Heart right ventricle (tissue), 16 donors: ENCODE measurements at regions not wholly inside any gene's neighbourhood (a gene's known extent, or its start where the extent isn't known, plus 50 kb on each side); places are given as distances from the start of the nearest gene placed in this dataset.

Experiments
- ATAC-seq, 8 donors: fragments of 200-7000 bp; cut with Tn5 transposase; one replicate each; pipeline ENCODE4 v1.9.1; 2020; ENCODE audit warnings: mild to moderate bottlenecking in 8 of 8, moderate library complexity in 8 of 8, moderate number of reproducible peaks in 1 of 8
- DNase-seq, 2 donors: peaks; one replicate each; pipeline ENCODE4 v3.0.0-alpha.2; 2020
- H3K27ac ChIP-seq, 10 donors: fragments of 200-600 bp; sonication (generic) in 2 of 10; one replicate each; pipeline versions ENCODE4 v1.5.0 to v1.8.0; 2020 to 2022; ENCODE audit warnings: mild to moderate bottlenecking in 3 of 10
- H3K27me3 ChIP-seq, 7 donors: fragments of 200-600 bp; one replicate each; pipeline ENCODE4 v1.8.0; 2021 to 2022; ENCODE audit warnings: mild to moderate bottlenecking in 2 of 7
- H3K36me3 ChIP-seq, 9 donors: fragments of 200-600 bp; sonication (generic) in 1 of 9; one replicate each; pipeline versions ENCODE4 v1.5.0 to v1.8.0; 2020 to 2022; ENCODE audit warnings: mild to moderate bottlenecking in 2 of 9
- H3K4me1 ChIP-seq, 9 donors: fragments of 200-600 bp; sonication (generic) in 1 of 9; one replicate each; pipeline versions ENCODE4 v1.5.0 to v1.8.0; 2020 to 2022; ENCODE audit warnings: mild to moderate bottlenecking in 4 of 9
- H3K4me3 ChIP-seq, 10 donors: fragments of 200-600 bp; sonication (generic) in 2 of 10; one replicate each; pipeline versions ENCODE4 v1.5.0 to v1.8.0; 2020 to 2022; ENCODE audit warnings: mild to moderate bottlenecking in 7 of 10, moderate library complexity in 2 of 10
- H3K9me3 ChIP-seq, 11 donors: fragments of 200-600 bp in 10 of 11; sonication (generic) in 2 of 11; one replicate each; pipeline versions ENCODE4 v1.5.0 to v1.8.0; 2013 to 2022; ENCODE audit warnings: mild to moderate bottlenecking in 2 of 11, control low read depth in 1 of 11, moderate library complexity in 1 of 11
- WGBS, 2 donors: extraction: QIAGEN DNeasy Blood & Tissue Kit; methylation state at CpG; one replicate each; pipeline ENCODE4 v1.1.7; 2013; ENCODE audit warnings: inconsistent platforms in 1 of 2; 5-methylcytosine and 5-hydroxymethylcytosine counted together
- intact Hi-C, 10 donors: fragments of 100-400 bp; cut with DNase I; formaldehyde crosslinking; loops; one replicate each; pipeline versions ENCODE4 v1.11.1 to v1.14.2; 2022
- TF ChIP-seq, protein P1 (sequence below), 9 donors: fragments of 200-600 bp; sonication (generic) in 2 of 9; IDR thresholded peaks; one replicate each; pipeline versions ENCODE4 v1.5.0 to v1.8.0; 2021 to 2022; ENCODE audit warnings: antibody characterized with exemption in 9 of 9, mild to moderate bottlenecking in 5 of 9, moderate library complexity in 1 of 9
- donor health status: Arrhythmogenic right ventricular cardiomyopathy.
- donor health status: ischemic (EF 13 %, LVEDD 7.1; RV severe dilation, severe dysfunction).
- donor health status: healthy with polysubstance abuse.
- donor health status: DM: no; HTN: yes; CAD: no.
- donor health status: DM: no; HTN: no; CAD: no.
- donor health status: ischemic (EF 25% LVEDD 6.9; RV normal size, moderate dysfunction).
- donor health status: ischemic (EF 25% LVEDD 5.7; RV mildly dilated, moderate dysfunction).
- donor health status: healthy.
- donor health status: DM: yes; HTN: yes; CAD: no.
- donor health status: Ischemic cardiomyopathy.
- donor health status: ischemic (EF 35%, LVEDD 5.7; RV mildly dilated, moderate dysfunction).
- donor health status: nonischemic (EF 11% LVEDD 7.7; RV severe dilation, severe dysfunction).
- donor health status: DM: yes; HTN: yes; CAD: no.
- donor health status: PGD.
- donor health status: ischemic (EF 29% LVEDD 5.4; RV normal size, mild dysfunction).
- donor health status: nonischemic (EF 23%, LVEDD 6.1; RV moderate dilation, normal function).

DNA sequence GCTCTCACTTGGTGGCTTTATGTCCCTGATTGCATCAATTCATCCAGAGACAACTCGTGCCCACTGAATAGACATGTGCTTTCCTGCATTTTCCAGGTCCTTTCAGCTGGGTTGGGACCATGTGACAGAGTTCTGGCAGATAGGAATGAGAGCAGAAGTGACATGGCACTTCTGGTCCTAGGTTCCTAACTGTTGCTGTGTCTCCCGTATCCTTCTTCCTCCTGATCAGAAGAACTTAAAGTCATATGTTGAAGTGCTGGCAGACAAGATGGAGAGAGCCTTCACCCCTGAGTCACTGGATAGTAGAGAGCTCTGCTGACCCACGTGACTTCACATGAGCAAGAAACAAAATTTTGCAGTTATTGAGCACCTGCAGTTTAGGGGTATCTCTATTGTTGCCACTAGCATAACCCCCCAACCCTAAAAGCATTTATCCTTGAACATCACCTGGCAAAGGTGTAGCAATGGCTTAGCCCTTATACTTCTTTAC is 80.0 kb downstream of the NREP start:
- WGBS, 2 donors, result 71 to 79% methylated on average over 3 of the region's 3 CpGs
- Histone ChIP-seq H3K9me3 (no peaks in the 10 kb centered on the region), H3K4me3 (no peak overlapping the region), H3K27ac (peak overlapping the region in 1 of 10 donors; percentile 28), H3K27me3 (no peaks in the 10 kb centered on the region), H3K36me3 (no peaks in the 10 kb centered on the region), H3K4me1 (peaks cover 0 to 43% (median 26%) of the 10 kb centered on the region in 9 donors)
- TF ChIP-seq, protein P1, sequence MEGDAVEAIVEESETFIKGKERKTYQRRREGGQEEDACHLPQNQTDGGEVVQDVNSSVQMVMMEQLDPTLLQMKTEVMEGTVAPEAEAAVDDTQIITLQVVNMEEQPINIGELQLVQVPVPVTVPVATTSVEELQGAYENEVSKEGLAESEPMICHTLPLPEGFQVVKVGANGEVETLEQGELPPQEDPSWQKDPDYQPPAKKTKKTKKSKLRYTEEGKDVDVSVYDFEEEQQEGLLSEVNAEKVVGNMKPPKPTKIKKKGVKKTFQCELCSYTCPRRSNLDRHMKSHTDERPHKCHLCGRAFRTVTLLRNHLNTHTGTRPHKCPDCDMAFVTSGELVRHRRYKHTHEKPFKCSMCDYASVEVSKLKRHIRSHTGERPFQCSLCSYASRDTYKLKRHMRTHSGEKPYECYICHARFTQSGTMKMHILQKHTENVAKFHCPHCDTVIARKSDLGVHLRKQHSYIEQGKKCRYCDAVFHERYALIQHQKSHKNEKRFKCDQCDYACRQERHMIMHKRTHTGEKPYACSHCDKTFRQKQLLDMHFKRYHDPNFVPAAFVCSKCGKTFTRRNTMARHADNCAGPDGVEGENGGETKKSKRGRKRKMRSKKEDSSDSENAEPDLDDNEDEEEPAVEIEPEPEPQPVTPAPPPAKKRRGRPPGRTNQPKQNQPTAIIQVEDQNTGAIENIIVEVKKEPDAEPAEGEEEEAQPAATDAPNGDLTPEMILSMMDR (IDR thresholded peaks at IDR 0.05), result no peak
- intact Hi-C loops, result loop anchor here in 1 of 10 donors (10.0 kb wide), 1 partner anchor 122 kb away; no protein-coding TSS in a partner anchor
- DNase-seq, result no peak
- ATAC-seq, result no peak

DNA sequence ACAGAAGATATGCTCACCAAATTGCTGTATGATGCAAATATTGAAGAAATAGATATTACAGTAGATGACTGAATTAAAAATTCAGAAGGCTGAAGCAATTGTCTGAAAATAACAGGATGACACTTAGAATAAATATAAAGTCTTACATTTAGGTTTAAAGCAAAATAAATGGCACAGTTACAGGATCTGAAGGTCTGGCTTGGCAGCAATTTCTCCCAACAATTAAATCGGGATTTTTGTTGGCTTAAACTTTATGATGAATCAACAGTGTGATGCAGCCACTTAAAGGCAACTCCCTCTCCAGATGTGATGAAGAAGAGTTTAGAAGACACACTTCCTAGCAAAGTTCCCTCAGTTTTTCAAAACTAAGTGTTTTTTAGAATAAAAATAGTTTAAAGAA is 80.5 kb downstream of the NREP start:
- Histone ChIP-seq H3K4me3 (no peak overlapping the region), H3K27me3 (no peaks in the 10 kb centered on the region), H3K9me3 (no peaks in the 10 kb centered on the region), H3K27ac (peak overlapping the region in 1 of 10 donors; percentile 28), H3K4me1 (peaks cover 0 to 38% (median 21%) of the 10 kb centered on the region in 9 donors), H3K36me3 (no peaks in the 10 kb centered on the region)
- intact Hi-C loops, result loop anchor here in 1 of 10 donors (10.0 kb wide), 1 partner anchor 122 kb away; no protein-coding TSS in a partner anchor
- no peak for ATAC-seq
- DNase-seq, result no peak
- TF ChIP-seq, protein P1 (IDR thresholded peaks at IDR 0.05), result no peak
- WGBS, 2 donors, result 50 to 70% methylated on average over 1 of the region's 1 CpG

DNA sequence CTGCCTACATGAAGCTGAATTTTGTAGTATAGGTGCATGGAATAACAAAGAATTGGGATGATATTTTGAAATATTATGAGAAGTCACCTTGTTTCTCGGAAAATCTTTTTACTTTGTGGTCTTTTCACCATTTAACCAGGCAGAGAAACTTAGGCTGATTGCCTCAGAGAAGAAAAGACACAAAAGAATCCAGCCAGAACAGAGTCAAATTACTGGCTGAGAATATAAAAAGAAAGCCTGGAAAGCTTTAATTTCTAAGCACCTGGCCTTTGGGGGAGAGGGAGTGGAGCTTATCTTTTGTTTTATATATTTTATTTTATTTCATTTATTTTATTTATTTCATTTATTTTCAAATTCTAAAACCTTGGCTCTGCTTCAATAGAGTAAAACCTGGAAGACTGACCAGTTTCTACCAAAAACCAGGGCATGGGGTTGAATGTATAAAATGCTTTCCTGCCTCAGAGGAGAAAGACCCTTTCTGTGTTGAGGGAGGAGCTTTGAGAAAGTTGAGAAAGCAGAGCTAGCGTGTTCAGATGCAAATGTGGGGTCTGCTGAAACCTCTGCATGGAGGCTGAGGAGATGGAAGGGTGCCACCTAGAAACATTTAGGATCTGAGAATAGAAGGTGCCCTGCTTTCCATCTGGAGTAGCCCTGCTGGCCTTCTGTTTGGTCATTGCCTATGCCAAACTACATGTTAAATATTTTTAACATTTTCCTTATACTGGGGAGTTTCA is 81.6 kb downstream of the NREP start:
- Histone ChIP-seq H3K27ac (no peak overlapping the region), H3K4me3 (no peak overlapping the region), H3K4me1 (peaks cover 0 to 27% (median 10%) of the 10 kb centered on the region in 9 donors), H3K36me3 (no peaks in the 10 kb centered on the region), H3K27me3 (no peaks in the 10 kb centered on the region), H3K9me3 (no peaks in the 10 kb centered on the region)
- DNase-seq (no peak), ATAC-seq (no peak)
- TF ChIP-seq, protein P1 (IDR thresholded peaks at IDR 0.05), result no peak
- intact Hi-C loops, result loop anchor here in 1 of 10 donors (10.0 kb wide), 1 partner anchor 121 kb away; no protein-coding TSS in a partner anchor
- 94 to 98% methylated on average over 2 of the region's 2 CpGs for WGBS, 2 donors

DNA sequence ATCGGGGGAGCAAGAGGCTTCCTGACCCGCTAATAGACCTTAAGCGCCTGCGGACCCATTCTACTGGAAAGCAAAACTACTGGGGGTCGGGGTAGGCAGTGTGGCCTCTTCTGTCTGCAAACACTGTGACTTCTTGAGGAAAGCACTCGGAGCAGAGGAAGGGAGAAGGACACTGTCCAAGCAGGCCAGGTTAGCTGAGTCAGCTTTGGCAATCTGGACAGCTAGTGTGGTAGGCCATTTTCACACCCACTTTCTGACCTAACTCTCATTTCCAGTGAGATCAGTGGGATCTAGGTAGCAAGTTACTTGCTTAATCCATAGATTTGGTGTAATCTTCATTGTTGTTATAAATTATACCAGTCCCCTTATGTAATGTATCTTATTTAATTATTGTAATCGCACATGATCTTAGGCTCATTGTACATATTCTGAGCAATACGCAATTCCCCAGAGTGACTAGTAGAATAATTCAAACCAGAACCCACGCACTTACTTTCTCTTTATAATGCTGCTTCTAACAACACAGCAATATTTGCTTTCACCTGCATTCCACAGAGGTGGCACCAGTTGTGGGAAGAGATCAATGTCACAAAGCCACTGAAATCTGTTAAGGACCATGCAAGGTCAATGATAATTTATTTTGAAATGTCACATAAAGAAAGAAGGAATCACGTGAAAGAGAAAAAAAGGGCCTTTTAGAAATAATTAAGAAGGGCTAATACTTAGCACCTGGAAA is 82.9 kb downstream of the NREP start:
- Histone ChIP-seq H3K4me3 (no peak overlapping the region), H3K36me3 (no peaks in the 10 kb centered on the region), H3K27ac (no peak overlapping the region), H3K4me1 (peaks cover 0 to 18% (median 5%) of the 10 kb centered on the region in 9 donors), H3K27me3 (no peaks in the 10 kb centered on the region), H3K9me3 (no peaks in the 10 kb centered on the region)
- TF ChIP-seq, protein P1 (IDR thresholded peaks at IDR 0.05), result no peak
- ATAC-seq (no peak), DNase-seq (no peak)
- WGBS, 2 donors, result 86 to 91% methylated on average over 10 of the region's 10 CpGs
- intact Hi-C loops, result loop anchor here in 1 of 10 donors (10.0 kb wide), 1 partner anchor 119 kb away; no protein-coding TSS in a partner anchor
